ENCODE measurements at regions not wholly inside any gene's neighbourhood (a gene's known extent, or its start where the extent isn't known, plus 50 kb on each side); places are given as distances from the start of the nearest gene placed in this dataset.

- DNase-seq (ENCODE audit: low read depth): no peak
Measured at GRCh38 chr5:7955476-7955875, 86.5 kb downstream of the MTRR start.

- no peak for DNase-seq (ENCODE audit: low read depth)
Measured at GRCh38 chr5:7957329-7957728, 88.4 kb downstream of the MTRR start.

- DNase-seq (ENCODE audit: low read depth): no peak
Measured at GRCh38 chr5:7960142-7960541, 91.2 kb downstream of the MTRR start.

- no peak for DNase-seq (ENCODE audit: low read depth)
Measured at GRCh38 chr5:7961540-7961939, 92.6 kb downstream of the MTRR start.

GRCh38 chr5:7970816-7971215, 101.9 kb downstream of the MTRR start:
- no peak for DNase-seq (ENCODE audit: low read depth)

GRCh38 chr5:7976411-7977190, 107.7 kb downstream of the MTRR start:
- no peak for DNase-seq (ENCODE audit: low read depth)

GRCh38 chr5:7978114-7978513, 109.2 kb downstream of the MTRR start:
- DNase-seq (ENCODE audit: low read depth): no peak

GRCh38 chr5:7978991-7979390, 110.0 kb downstream of the MTRR start:
- no peak for DNase-seq (ENCODE audit: low read depth)

GRCh38 chr5:7980881-7981280, 111.9 kb downstream of the MTRR start:
- no peak for DNase-seq (ENCODE audit: low read depth)

- DNase-seq (ENCODE audit: low read depth): no peak
Measured at GRCh38 chr5:7983433-7983832, 114.5 kb downstream of the MTRR start.

GRCh38 chr5:7991125-7991821, 122.3 kb downstream of the MTRR start:
- DNase-seq (ENCODE audit: low read depth): no peak

- DNase-seq (ENCODE audit: low read depth): no peak
Measured at GRCh38 chr5:7995688-7996294, 126.8 kb downstream of the MTRR start.

- DNase-seq (ENCODE audit: low read depth): no peak
Measured at GRCh38 chr5:8005416-8005815, 136.5 kb downstream of the MTRR start.

- no peak for DNase-seq (ENCODE audit: low read depth)
Measured at GRCh38 chr5:8012131-8012977, 143.4 kb downstream of the MTRR start.

GRCh38 chr5:8013948-8014710, 145.2 kb downstream of the MTRR start:
- DNase-seq (ENCODE audit: low read depth): no peak

GRCh38 chr5:8019719-8020218, 150.8 kb downstream of the MTRR start:
- DNase-seq (ENCODE audit: low read depth): no peak

GRCh38 chr5:8020861-8021514, 152.0 kb downstream of the MTRR start:
- DNase-seq (ENCODE audit: low read depth): no peak

GRCh38 chr5:8028243-8028642, 159.3 kb downstream of the MTRR start:
- no peak for DNase-seq (ENCODE audit: low read depth)

- no peak for DNase-seq (ENCODE audit: low read depth)
Measured at GRCh38 chr5:8033261-8033660, 164.3 kb downstream of the MTRR start.

GRCh38 chr5:8034852-8035251, 165.9 kb downstream of the MTRR start:
- DNase-seq (ENCODE audit: low read depth): no peak

GRCh38 chr5:8048920-8049319, 180.0 kb downstream of the MTRR start:
- no peak for DNase-seq (ENCODE audit: low read depth)

Data from amniotic epithelial cell (primary cell).